Neutrophil (primary cell): ENCODE measurements at regions not wholly inside any gene's neighbourhood (a gene's known extent, or its start where the extent isn't known, plus 50 kb on each side); places are given as distances from the start of the nearest gene placed in this dataset.

Source experiments
- H3K27ac ChIP-seq: fragments of 200-600 bp; sonication (generic); 2 replicates; pipeline ENCODE4 v1.5.1; 2016; ENCODE audit warnings: mild to moderate bottlenecking, moderate library complexity
- H3K27me3 ChIP-seq: fragments of 200-600 bp; sonication (generic); 2 replicates; pipeline ENCODE4 v1.6.0; 2016; ENCODE audit warnings: mild to moderate bottlenecking
- H3K36me3 ChIP-seq: fragments of 200-600 bp; sonication (generic); 2 replicates; pipeline ENCODE4 v1.5.1; 2017
- H3K4me1 ChIP-seq, 2 experiments: fragments of 200-600 bp in 1 of 2; sonication (generic) in 1 of 2; 1 replicate in 1 of 2; 2 replicates in 1 of 2; pipeline versions ENCODE4 v1.5.1 to v1.6.1; 2013 to 2016; ENCODE audit warnings: low read depth in 1 of 2, low read length in 1 of 2, mild to moderate bottlenecking in 1 of 2, moderate library complexity in 1 of 2; ENCODE audit not compliant: control insufficient read depth in 1 of 2, insufficient read depth in 1 of 2
- H3K4me3 ChIP-seq, 2 experiments: fragments of 200-600 bp in 1 of 2; sonication (generic) in 1 of 2; 1 replicate in 1 of 2; 2 replicates in 1 of 2; pipeline ENCODE4 v1.5.1; 2013 to 2016; ENCODE audit warnings: low read depth in 1 of 2, low read length in 1 of 2, mild to moderate bottlenecking in 1 of 2, moderate library complexity in 1 of 2
- H3K9me3 ChIP-seq: fragments of 200-600 bp; sonication (generic); 2 replicates; pipeline ENCODE4 v1.5.1; 2016
- CTCF ChIP-seq: fragments of 200-600 bp; sonication (generic); IDR thresholded peaks from 2 replicates; pipeline ENCODE4 v1.5.1; 2016; ENCODE audit warnings: antibody characterized with exemption

GRCh38 chr19:13585512-13585911 is 79.2 kb upstream of the CACNA1A start:
- peaks cover 14% of the 10 kb centered on the region for H3K27me3 ChIP-seq
- no peaks in the 10 kb centered on the region for H3K36me3 ChIP-seq
- no peak for TF ChIP-seq CTCF
- no peak overlapping the region for H3K4me3 ChIP-seq
- H3K4me1 ChIP-seq: no peaks in the 10 kb centered on the region
- H3K9me3 ChIP-seq: no peaks in the 10 kb centered on the region
- H3K27ac ChIP-seq: no peak overlapping the region

GRCh38 chr19:13583753-13584152 is 77.5 kb upstream of the CACNA1A start:
- H3K4me3 ChIP-seq: no peak overlapping the region
- no peaks in the 10 kb centered on the region for H3K4me1 ChIP-seq
- no peaks in the 10 kb centered on the region for H3K27me3 ChIP-seq
- TF ChIP-seq CTCF: no peak
- no peaks in the 10 kb centered on the region for H3K9me3 ChIP-seq
- no peak overlapping the region for H3K27ac ChIP-seq
- no peaks in the 10 kb centered on the region for H3K36me3 ChIP-seq

GRCh38 chr19:13583114-13583513 is 76.8 kb upstream of the CACNA1A start:
- H3K27ac ChIP-seq: no peak overlapping the region
- no peak for TF ChIP-seq CTCF

GRCh38 chr19:13581576-13581975 is 75.3 kb upstream of the CACNA1A start:
- no peak overlapping the region for H3K27ac ChIP-seq
- H3K4me1 ChIP-seq: no peaks in the 10 kb centered on the region
- TF ChIP-seq CTCF: no peak
- no peaks in the 10 kb centered on the region for H3K36me3 ChIP-seq
- H3K9me3 ChIP-seq: peaks cover 4% of the 10 kb centered on the region
- H3K27me3 ChIP-seq: no peaks in the 10 kb centered on the region
- no peak overlapping the region for H3K4me3 ChIP-seq

More at GRCh38 chr19:13583114-13583513, 76.8 kb upstream of the CACNA1A start:
- no peak overlapping the region for H3K4me3 ChIP-seq
- H3K9me3 ChIP-seq: no peaks in the 10 kb centered on the region
- no peaks in the 10 kb centered on the region for H3K27me3 ChIP-seq
- no peaks in the 10 kb centered on the region for H3K4me1 ChIP-seq
- no peaks in the 10 kb centered on the region for H3K36me3 ChIP-seq

- H3K4me3 ChIP-seq: no peak overlapping the region
- H3K9me3 ChIP-seq: peaks cover 4% of the 10 kb centered on the region
- H3K36me3 ChIP-seq: no peaks in the 10 kb centered on the region
- no peaks in the 10 kb centered on the region for H3K4me1 ChIP-seq
- peaks cover 9% of the 10 kb centered on the region for H3K27me3 ChIP-seq
- no peak overlapping the region for H3K27ac ChIP-seq
- no peak for TF ChIP-seq CTCF
These were observed 73.2 kb upstream of the CACNA1A start for GRCh38 chr19:13579388-13580060.
